DOHH2 (cell line): ENCODE measurements at regions not wholly inside any gene's neighbourhood (a gene's known extent, or its start where the extent isn't known, plus 50 kb on each side); places are given as distances from the start of the nearest gene placed in this dataset.

Source experiments
- EZH2phosphoT487 ChIP-seq: fragments of 200-600 bp; sonication (generic); IDR thresholded peaks from 2 replicates; pipeline ENCODE4 v1.6.1; 2017; ENCODE audit warnings: borderline replicate concordance, mild to moderate bottlenecking, antibody characterized with exemption, low read length, moderate library complexity, mixed read lengths
- TF ChIP-seq, protein P1 (sequence below): fragments of 200-600 bp; sonication (generic); IDR thresholded peaks from one replicate; pipeline ENCODE4 v1.5.1; 2014; ENCODE audit warnings: antibody characterized with exemption, mild to moderate bottlenecking, low read depth, low read length; ENCODE audit not compliant: poor library complexity, severe bottlenecking

DNA sequence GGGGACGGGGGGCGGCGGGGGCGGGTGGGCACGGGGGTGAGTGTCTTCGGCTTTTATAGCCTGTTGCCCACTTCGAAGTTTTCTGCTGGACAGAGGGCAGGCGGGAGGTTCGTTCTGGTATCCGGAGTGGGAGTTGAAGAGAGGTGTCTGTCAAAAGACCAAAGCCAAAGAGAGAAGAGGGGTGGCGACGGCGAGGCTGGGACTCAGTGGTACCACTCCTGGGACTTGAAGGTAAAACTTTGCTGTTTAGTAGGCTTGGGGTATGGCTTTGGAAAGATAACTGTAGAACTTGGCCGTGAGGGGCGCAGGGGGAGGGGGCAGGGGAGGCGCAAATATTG lies 215.8 kb upstream of the DTNA start:
- TF ChIP-seq, protein P1, sequence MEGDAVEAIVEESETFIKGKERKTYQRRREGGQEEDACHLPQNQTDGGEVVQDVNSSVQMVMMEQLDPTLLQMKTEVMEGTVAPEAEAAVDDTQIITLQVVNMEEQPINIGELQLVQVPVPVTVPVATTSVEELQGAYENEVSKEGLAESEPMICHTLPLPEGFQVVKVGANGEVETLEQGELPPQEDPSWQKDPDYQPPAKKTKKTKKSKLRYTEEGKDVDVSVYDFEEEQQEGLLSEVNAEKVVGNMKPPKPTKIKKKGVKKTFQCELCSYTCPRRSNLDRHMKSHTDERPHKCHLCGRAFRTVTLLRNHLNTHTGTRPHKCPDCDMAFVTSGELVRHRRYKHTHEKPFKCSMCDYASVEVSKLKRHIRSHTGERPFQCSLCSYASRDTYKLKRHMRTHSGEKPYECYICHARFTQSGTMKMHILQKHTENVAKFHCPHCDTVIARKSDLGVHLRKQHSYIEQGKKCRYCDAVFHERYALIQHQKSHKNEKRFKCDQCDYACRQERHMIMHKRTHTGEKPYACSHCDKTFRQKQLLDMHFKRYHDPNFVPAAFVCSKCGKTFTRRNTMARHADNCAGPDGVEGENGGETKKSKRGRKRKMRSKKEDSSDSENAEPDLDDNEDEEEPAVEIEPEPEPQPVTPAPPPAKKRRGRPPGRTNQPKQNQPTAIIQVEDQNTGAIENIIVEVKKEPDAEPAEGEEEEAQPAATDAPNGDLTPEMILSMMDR = no peak
- no peak for TF ChIP-seq EZH2phosphoT487
